T-helper 17 cell (primary cell): ENCODE measurements at regions not wholly inside any gene's neighbourhood (a gene's known extent, or its start where the extent isn't known, plus 50 kb on each side); places are given as distances from the start of the nearest gene placed in this dataset.

Experiments used
- ATAC-seq: fragments of 150-1000 bp; cut with Tn5 transposase; 2 replicates; pipeline ENCODE4 v1.10.0; 2021; ENCODE audit warnings: mild to moderate bottlenecking, moderate library complexity
- DNase-seq, 3 donors: peaks; one replicate each; pipeline versions ENCODE4 v3.0.0 to v3.0.0-alpha.2; 2020 to 2021
- H3K9me3 ChIP-seq: one replicate; pipeline ENCODE4 v1.7.0; 2013; ENCODE audit warnings: low read length, mild to moderate bottlenecking; ENCODE audit not compliant: control insufficient read depth, poor library complexity, severe bottlenecking
- H3K27ac Mint-ChIP-seq: one replicate; pipeline ENCODE4 v1.8.0; 2022; ENCODE audit warnings: mild to moderate bottlenecking, moderate library complexity, mixed read lengths
- H3K27me3 Mint-ChIP-seq: one replicate; pipeline ENCODE4 v1.8.0; 2022; ENCODE audit warnings: mixed read lengths
- H3K36me3 Mint-ChIP-seq: one replicate; pipeline ENCODE4 v1.8.0; 2022; ENCODE audit warnings: low read depth, mixed read lengths
- H3K4me1 Mint-ChIP-seq: one replicate; pipeline ENCODE4 v1.8.0; 2022; ENCODE audit warnings: mild to moderate bottlenecking, mixed read lengths
- H3K4me3 Mint-ChIP-seq: one replicate; pipeline ENCODE4 v1.8.0; 2022; ENCODE audit warnings: mild to moderate bottlenecking, moderate library complexity, mixed read lengths

DNA sequence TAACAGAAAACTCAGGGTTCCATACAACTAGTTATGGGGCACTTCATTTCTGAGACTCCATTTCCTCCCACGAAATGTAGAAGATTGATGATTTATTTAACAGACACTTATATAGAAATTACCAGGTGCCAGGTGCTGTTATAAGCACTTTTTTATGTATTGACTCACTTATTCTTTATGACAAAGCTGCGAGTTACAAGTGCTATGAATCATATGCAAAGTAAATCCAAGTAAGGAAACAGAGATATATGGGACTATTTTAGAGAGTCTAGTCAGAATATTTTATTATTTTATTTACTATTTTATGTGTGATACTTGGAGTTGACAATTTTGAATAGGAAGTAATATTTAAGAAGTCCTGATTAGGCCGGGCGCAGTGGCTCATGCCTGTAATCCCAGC is 822.8 kb upstream of the C9orf72 start:
- H3K27me3 Mint-ChIP-seq: no peaks in the 10 kb centered on the region
- H3K4me1 Mint-ChIP-seq: no peaks in the 10 kb centered on the region
- H3K36me3 Mint-ChIP-seq: no peaks in the 10 kb centered on the region
- H3K27ac Mint-ChIP-seq: no peak overlapping the region
- H3K4me3 Mint-ChIP-seq: no peak overlapping the region
- DNase-seq: no peak
- H3K9me3 ChIP-seq: no peaks in the 10 kb centered on the region
- ATAC-seq: no peak

- ATAC-seq (no peak), DNase-seq (no peak)
- Mint-ChIP-seq H3K36me3 (no peaks in the 10 kb centered on the region), H3K27ac (no peak overlapping the region), H3K4me3 (no peak overlapping the region), H3K27me3 (no peaks in the 10 kb centered on the region), H3K4me1 (no peaks in the 10 kb centered on the region)
- H3K9me3 ChIP-seq: no peaks in the 10 kb centered on the region
Measured at GRCh38 chr9:28407351-28407750, 834.1 kb upstream of the C9orf72 start.

DNA sequence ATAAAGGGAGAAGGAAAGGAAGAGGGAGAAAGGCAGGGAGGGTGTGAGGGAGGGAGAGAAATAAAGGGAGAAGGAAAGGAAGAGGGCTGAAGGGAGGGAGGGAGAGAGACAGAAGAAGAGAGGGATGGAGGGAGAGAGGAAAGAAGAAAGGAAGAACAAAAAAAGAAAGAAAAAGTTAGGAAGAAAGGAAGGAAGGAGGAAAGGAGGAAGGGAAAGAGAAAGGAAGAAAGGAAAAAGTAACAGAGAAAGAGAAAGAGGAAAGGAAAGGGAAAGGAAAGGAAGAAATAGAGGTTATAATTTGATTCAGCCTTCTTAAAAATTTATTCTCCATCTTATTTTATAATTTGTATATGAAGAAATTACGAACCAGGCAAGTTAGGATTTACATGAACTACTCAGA is 836.6 kb upstream of the C9orf72 start:
- H3K36me3 Mint-ChIP-seq: no peaks in the 10 kb centered on the region
- H3K4me1 Mint-ChIP-seq: no peaks in the 10 kb centered on the region
- no peak for DNase-seq
- H3K27ac Mint-ChIP-seq: no peak overlapping the region
- H3K27me3 Mint-ChIP-seq: no peaks in the 10 kb centered on the region
- ATAC-seq: no peak
- H3K9me3 ChIP-seq: no peaks in the 10 kb centered on the region
- no peak overlapping the region for H3K4me3 Mint-ChIP-seq

DNA sequence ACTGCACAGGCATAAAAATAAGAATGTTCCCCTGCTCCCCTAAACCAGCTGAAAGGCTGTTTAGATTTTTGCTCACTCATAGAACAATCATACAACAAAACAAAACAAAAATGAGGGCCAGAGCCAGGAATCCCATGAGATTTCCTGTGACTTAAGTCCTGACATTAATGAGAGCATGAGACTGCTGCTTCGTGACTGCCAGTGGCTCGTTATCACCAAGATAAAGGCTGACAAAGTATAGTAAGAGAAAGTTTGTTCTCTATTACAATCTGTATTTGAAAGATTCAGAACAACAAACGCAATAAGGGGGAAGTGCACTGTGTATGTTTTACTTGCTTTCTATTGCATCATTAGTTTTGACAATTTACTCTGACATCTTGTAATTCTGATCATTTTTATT is 837.1 kb upstream of the C9orf72 start:
- H3K27me3 Mint-ChIP-seq: no peaks in the 10 kb centered on the region
- no peak overlapping the region for H3K27ac Mint-ChIP-seq
- H3K4me1 Mint-ChIP-seq: no peaks in the 10 kb centered on the region
- DNase-seq (no peak), ATAC-seq (no peak)
- no peaks in the 10 kb centered on the region for H3K9me3 ChIP-seq
- H3K4me3 Mint-ChIP-seq: no peak overlapping the region
- no peaks in the 10 kb centered on the region for H3K36me3 Mint-ChIP-seq

DNA sequence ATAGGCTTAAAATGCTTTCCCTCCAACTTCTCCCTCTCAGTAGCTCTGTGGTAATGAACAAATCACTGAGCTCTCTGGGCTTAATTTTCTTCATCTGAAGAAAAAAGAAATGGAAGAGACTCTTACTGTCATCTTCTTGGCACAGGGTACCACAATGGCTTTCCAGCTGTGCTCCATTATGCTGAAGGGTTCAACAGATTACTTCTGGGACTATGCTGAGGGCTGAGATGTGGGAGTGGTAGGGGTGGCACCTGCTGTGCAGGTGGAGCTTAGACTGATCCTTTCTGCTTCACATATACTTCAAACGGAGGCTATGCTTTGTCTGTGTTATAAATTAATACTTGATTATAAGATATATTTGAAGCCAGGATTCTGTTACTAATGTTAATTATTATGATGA is 840.2 kb upstream of the C9orf72 start:
- H3K27me3 Mint-ChIP-seq: no peaks in the 10 kb centered on the region
- H3K4me3 Mint-ChIP-seq: no peak overlapping the region
- H3K27ac Mint-ChIP-seq: no peak overlapping the region
- no peak for ATAC-seq
- H3K4me1 Mint-ChIP-seq: no peaks in the 10 kb centered on the region
- H3K9me3 ChIP-seq: no peaks in the 10 kb centered on the region
- no peak for DNase-seq
- H3K36me3 Mint-ChIP-seq: no peaks in the 10 kb centered on the region

DNA sequence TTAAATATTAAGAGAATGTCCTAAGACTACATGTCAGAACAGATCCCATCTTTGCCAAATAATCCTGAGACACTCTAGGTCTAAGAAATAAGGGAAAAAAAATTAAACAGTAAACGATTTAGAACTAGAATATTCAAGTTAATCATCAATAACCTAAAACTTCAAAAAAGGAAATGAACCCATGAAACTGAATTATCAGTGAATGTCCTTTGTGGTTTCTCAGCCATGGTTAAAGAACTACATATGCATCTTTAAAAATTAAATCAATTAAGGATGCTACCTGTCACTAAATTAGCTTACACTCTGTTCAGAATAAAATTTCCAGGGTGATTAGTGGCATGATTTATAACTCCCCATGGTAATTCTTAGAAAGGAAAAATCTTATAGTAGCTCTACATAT is 850.0 kb upstream of the C9orf72 start:
- DNase-seq (no peak), ATAC-seq (no peak)
- Mint-ChIP-seq H3K4me1 (no peaks in the 10 kb centered on the region), H3K4me3 (no peak overlapping the region), H3K27me3 (no peaks in the 10 kb centered on the region), H3K27ac (no peak overlapping the region), H3K36me3 (no peaks in the 10 kb centered on the region)
- no peaks in the 10 kb centered on the region for H3K9me3 ChIP-seq

DNA sequence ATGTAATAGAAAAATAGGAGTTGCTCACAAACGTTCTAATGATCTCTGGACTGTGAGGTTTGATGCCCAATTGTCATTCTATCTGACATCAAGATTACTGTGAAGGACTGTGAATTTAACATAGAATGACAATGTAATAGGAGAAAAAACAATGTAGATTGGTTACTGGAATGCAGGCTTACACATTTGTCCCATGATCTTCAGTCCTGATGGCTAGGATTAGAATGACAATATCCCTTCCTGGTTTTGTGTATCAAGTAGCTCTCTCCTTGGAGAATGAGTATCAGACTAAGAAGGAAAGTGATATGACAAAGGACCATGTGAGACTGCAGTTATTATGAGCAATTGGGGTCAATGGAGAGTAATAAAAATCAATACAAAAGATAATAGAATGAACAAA is 862.2 kb upstream of the C9orf72 start:
- no peaks in the 10 kb centered on the region for H3K27me3 Mint-ChIP-seq
- ATAC-seq: no peak
- no peaks in the 10 kb centered on the region for H3K9me3 ChIP-seq

GRCh38 chr9:28439688-28440087 is 866.4 kb upstream of the C9orf72 start:
- H3K4me1 Mint-ChIP-seq: no peaks in the 10 kb centered on the region
- no peak overlapping the region for H3K27ac Mint-ChIP-seq
- ATAC-seq (no peak), DNase-seq (no peak)
- H3K9me3 ChIP-seq: no peaks in the 10 kb centered on the region
- no peak overlapping the region for H3K4me3 Mint-ChIP-seq
- H3K36me3 Mint-ChIP-seq: no peaks in the 10 kb centered on the region
- H3K27me3 Mint-ChIP-seq: no peaks in the 10 kb centered on the region

More for the DNA sequence above, 862.2 kb upstream of the C9orf72 start:
- no peaks in the 10 kb centered on the region for H3K36me3 Mint-ChIP-seq
- no peak overlapping the region for H3K4me3 Mint-ChIP-seq
- no peaks in the 10 kb centered on the region for H3K4me1 Mint-ChIP-seq
- H3K27ac Mint-ChIP-seq: no peak overlapping the region
- DNase-seq: no peak

DNA sequence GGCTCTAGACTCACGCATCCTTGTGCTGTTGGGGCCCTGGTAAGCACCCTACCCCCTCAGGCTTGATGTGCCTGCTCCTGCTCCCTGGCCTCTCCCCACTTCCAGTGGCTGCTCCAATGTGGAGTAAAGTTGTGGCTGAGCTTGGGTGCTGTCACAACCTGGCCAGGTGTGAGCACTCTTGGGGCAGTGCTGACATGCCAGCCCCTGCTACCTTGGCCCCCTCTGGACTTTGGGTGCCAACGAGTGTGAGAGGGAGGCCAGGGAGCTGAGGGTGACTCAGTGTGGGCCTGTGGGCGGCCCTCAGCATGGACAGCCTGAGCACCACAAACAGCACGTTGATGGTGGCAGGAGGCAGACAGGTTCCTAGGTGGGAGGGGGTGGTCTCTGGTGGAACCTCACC is 870.2 kb upstream of the C9orf72 start:
- no peak overlapping the region for H3K4me3 Mint-ChIP-seq
- H3K27me3 Mint-ChIP-seq: no peaks in the 10 kb centered on the region
- H3K9me3 ChIP-seq: no peaks in the 10 kb centered on the region
- H3K27ac Mint-ChIP-seq: no peak overlapping the region
- DNase-seq (no peak), ATAC-seq (no peak)
- H3K4me1 Mint-ChIP-seq: no peaks in the 10 kb centered on the region
- no peaks in the 10 kb centered on the region for H3K36me3 Mint-ChIP-seq

GRCh38 chr9:28444637-28445036 is 871.4 kb upstream of the C9orf72 start:
- no peaks in the 10 kb centered on the region for H3K9me3 ChIP-seq
- H3K4me1 Mint-ChIP-seq: no peaks in the 10 kb centered on the region
- no peaks in the 10 kb centered on the region for H3K27me3 Mint-ChIP-seq
- no peak for ATAC-seq
- H3K36me3 Mint-ChIP-seq: no peaks in the 10 kb centered on the region
- DNase-seq: no peak
- H3K27ac Mint-ChIP-seq: no peak overlapping the region
- H3K4me3 Mint-ChIP-seq: no peak overlapping the region

GRCh38 chr9:28445211-28445610 is 871.9 kb upstream of the C9orf72 start:
- no peak overlapping the region for H3K27ac Mint-ChIP-seq
- no peak for DNase-seq
- H3K4me1 Mint-ChIP-seq: no peaks in the 10 kb centered on the region
- no peak for ATAC-seq
- H3K27me3 Mint-ChIP-seq: no peaks in the 10 kb centered on the region
- H3K36me3 Mint-ChIP-seq: no peaks in the 10 kb centered on the region
- no peaks in the 10 kb centered on the region for H3K9me3 ChIP-seq
- no peak overlapping the region for H3K4me3 Mint-ChIP-seq

DNA sequence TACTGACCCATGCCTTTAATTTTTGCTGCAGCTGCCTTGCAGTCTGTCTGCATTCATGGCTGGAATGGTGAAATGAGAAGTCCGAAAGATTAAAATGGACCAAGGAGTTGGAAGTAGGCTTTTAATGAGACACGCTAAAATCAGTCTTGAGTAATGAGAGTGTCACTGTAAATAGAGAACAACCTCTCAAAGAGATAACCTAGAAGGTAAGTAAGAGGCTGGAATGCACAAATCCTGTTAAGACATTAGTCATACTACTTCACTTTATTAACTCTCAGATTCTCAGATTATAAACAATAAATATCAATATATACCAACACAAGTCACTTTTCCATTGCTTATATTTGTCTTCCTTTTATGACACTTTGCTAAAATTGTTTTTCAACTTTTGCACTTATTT is 880.6 kb upstream of the C9orf72 start:
- H3K4me3 Mint-ChIP-seq: no peak overlapping the region
- no peaks in the 10 kb centered on the region for H3K4me1 Mint-ChIP-seq
- no peaks in the 10 kb centered on the region for H3K9me3 ChIP-seq
- H3K27ac Mint-ChIP-seq: no peak overlapping the region
- no peaks in the 10 kb centered on the region for H3K27me3 Mint-ChIP-seq
- no peak for DNase-seq
- H3K36me3 Mint-ChIP-seq: no peaks in the 10 kb centered on the region
- ATAC-seq: no peak

GRCh38 chr9:28456861-28457260 is 883.6 kb upstream of the C9orf72 start:
- Mint-ChIP-seq H3K4me3 (no peak overlapping the region), H3K27ac (no peak overlapping the region), H3K36me3 (no peaks in the 10 kb centered on the region), H3K27me3 (no peaks in the 10 kb centered on the region), H3K4me1 (no peaks in the 10 kb centered on the region)
- DNase-seq: no peak
- no peak for ATAC-seq
- peaks cover 2% of the 10 kb centered on the region for H3K9me3 ChIP-seq

- no peak overlapping the region for H3K4me3 Mint-ChIP-seq
Measured at GRCh38 chr9:28464481-28465216, 891.4 kb upstream of the C9orf72 start.

More at GRCh38 chr9:28464481-28465216, 891.4 kb upstream of the C9orf72 start:
- H3K36me3 Mint-ChIP-seq: no peaks in the 10 kb centered on the region
- no peak overlapping the region for H3K27ac Mint-ChIP-seq
- no peak for ATAC-seq
- no peak for DNase-seq
- H3K9me3 ChIP-seq: peaks cover 7% of the 10 kb centered on the region
- no peaks in the 10 kb centered on the region for H3K27me3 Mint-ChIP-seq
- H3K4me1 Mint-ChIP-seq: no peaks in the 10 kb centered on the region
